ENCODE measurements at regions not wholly inside any gene's neighbourhood (a gene's known extent, or its start where the extent isn't known, plus 50 kb on each side); places are given as distances from the start of the nearest gene placed in this dataset.

GRCh38 chr11:26144911-26145310 is 187.0 kb upstream of the ANO3 start:
- no peak for TF ChIP-seq CTCF (conservative IDR thresholded peaks at IDR 0.05 in 1 of 2, IDR thresholded peaks at IDR 0.05 in 1 of 2; ENCODE audit: low read depth in 1 of 2, low read length in 2 of 2)
- no peak for TF ChIP-seq EZH2 (IDR thresholded peaks at IDR 0.05; ENCODE audit: low read length, missing control alignments)
- no peaks in the 10 kb centered on the region for H3K9me3 ChIP-seq (ENCODE audit: control insufficient read depth, insufficient read depth, low read depth, low read length)
- no peak overlapping the region for H3K4me2 ChIP-seq (ENCODE audit: extremely low read depth, insufficient read depth, low read length)
- no peak overlapping the region for H3K4me3 ChIP-seq (replicated peaks in 1 of 4; ENCODE audit: control extremely low read depth in 1 of 4, insufficient read depth in 1 of 4, low read depth in 3 of 4, low read length in 4 of 4)
- DNase-seq (ENCODE audit: low read depth in 2 of 2): no peak
- no peak overlapping the region for H3K9ac ChIP-seq (ENCODE audit: insufficient read depth, low read length)
- H2AFZ ChIP-seq (ENCODE audit: low read length): no peak overlapping the region
- H3K27me3 ChIP-seq (ENCODE audit: control insufficient read depth, insufficient read depth, low read length): no peaks in the 10 kb centered on the region
- H4K20me1 ChIP-seq (ENCODE audit: control insufficient read depth, extremely low read depth, insufficient read depth, low read length): no peaks in the 10 kb centered on the region
- no peaks in the 10 kb centered on the region for H3K36me3 ChIP-seq (ENCODE audit: control insufficient read depth, insufficient read depth, low read length)
- no peak overlapping the region for H3K27ac ChIP-seq (ENCODE audit: insufficient read depth, low read length)
- H3K79me2 ChIP-seq (ENCODE audit: control insufficient read depth, insufficient read depth, low read length): no peaks in the 10 kb centered on the region
- no peaks in the 10 kb centered on the region for H3K4me1 ChIP-seq (ENCODE audit: control insufficient read depth, extremely low read depth, insufficient read depth, low read length)

GRCh38 chr11:26149585-26149984 is 182.3 kb upstream of the ANO3 start:
- Histone ChIP-seq H3K27ac (ENCODE audit: insufficient read depth, low read length) (no peak overlapping the region), H3K4me1 (ENCODE audit: control insufficient read depth, extremely low read depth, insufficient read depth, low read length) (no peaks in the 10 kb centered on the region), H3K27me3 (ENCODE audit: control insufficient read depth, insufficient read depth, low read length) (no peaks in the 10 kb centered on the region), H3K9ac (ENCODE audit: insufficient read depth, low read length) (no peak overlapping the region), H3K36me3 (ENCODE audit: control insufficient read depth, insufficient read depth, low read length) (no peaks in the 10 kb centered on the region), H3K4me3 (replicated peaks in 1 of 4; ENCODE audit: control extremely low read depth in 1 of 4, insufficient read depth in 1 of 4, low read depth in 3 of 4, low read length in 4 of 4) (no peak overlapping the region), H3K9me3 (ENCODE audit: control insufficient read depth, insufficient read depth, low read depth, low read length) (no peaks in the 10 kb centered on the region), H3K4me2 (ENCODE audit: extremely low read depth, insufficient read depth, low read length) (no peak overlapping the region), H3K79me2 (ENCODE audit: control insufficient read depth, insufficient read depth, low read length) (no peaks in the 10 kb centered on the region), H2AFZ (ENCODE audit: low read length) (no peak overlapping the region), H4K20me1 (ENCODE audit: control insufficient read depth, extremely low read depth, insufficient read depth, low read length) (no peaks in the 10 kb centered on the region)
- DNase-seq (ENCODE audit: low read depth in 2 of 2): no peak
- TF ChIP-seq EZH2 (IDR thresholded peaks at IDR 0.05; ENCODE audit: low read length, missing control alignments) (no peak), CTCF (conservative IDR thresholded peaks at IDR 0.05 in 1 of 2, IDR thresholded peaks at IDR 0.05 in 1 of 2; ENCODE audit: low read depth in 1 of 2, low read length in 2 of 2) (no peak)

DNA sequence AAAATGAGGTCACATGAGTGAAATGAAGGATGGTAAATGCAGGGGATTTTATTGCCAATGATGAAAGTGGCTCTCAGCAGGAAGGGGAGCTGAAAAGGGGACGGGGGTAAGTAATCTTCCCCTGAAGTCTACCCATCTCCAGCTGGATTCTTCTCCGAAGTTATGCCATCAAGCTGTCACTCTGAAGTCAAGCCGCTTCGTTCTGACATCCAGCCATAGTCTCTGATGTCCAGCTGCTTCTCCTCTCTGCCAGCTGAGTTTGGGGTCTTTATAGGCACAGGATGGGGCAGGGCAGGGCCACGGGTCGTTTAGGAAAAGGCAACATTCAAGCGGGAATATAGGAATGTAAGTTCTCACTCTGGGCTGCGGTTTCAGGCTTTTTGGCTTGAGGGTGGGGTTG is 181.9 kb upstream of the ANO3 start:
- H3K36me3 ChIP-seq (ENCODE audit: control insufficient read depth, insufficient read depth, low read length): no peaks in the 10 kb centered on the region
- no peak for TF ChIP-seq CTCF (conservative IDR thresholded peaks at IDR 0.05 in 1 of 2, IDR thresholded peaks at IDR 0.05 in 1 of 2; ENCODE audit: low read depth in 1 of 2, low read length in 2 of 2)
- TF ChIP-seq EZH2 (IDR thresholded peaks at IDR 0.05; ENCODE audit: low read length, missing control alignments): no peak

More for the DNA sequence above, 181.9 kb upstream of the ANO3 start:
- Histone ChIP-seq H3K27ac (ENCODE audit: insufficient read depth, low read length) (no peak overlapping the region), H3K27me3 (ENCODE audit: control insufficient read depth, insufficient read depth, low read length) (no peaks in the 10 kb centered on the region), H4K20me1 (ENCODE audit: control insufficient read depth, extremely low read depth, insufficient read depth, low read length) (no peaks in the 10 kb centered on the region), H2AFZ (ENCODE audit: low read length) (no peak overlapping the region), H3K4me1 (ENCODE audit: control insufficient read depth, extremely low read depth, insufficient read depth, low read length) (no peaks in the 10 kb centered on the region), H3K9ac (ENCODE audit: insufficient read depth, low read length) (no peak overlapping the region), H3K9me3 (ENCODE audit: control insufficient read depth, insufficient read depth, low read depth, low read length) (no peaks in the 10 kb centered on the region), H3K4me3 (replicated peaks in 1 of 4; ENCODE audit: control extremely low read depth in 1 of 4, insufficient read depth in 1 of 4, low read depth in 3 of 4, low read length in 4 of 4) (no peak overlapping the region), H3K79me2 (ENCODE audit: control insufficient read depth, insufficient read depth, low read length) (no peaks in the 10 kb centered on the region), H3K4me2 (ENCODE audit: extremely low read depth, insufficient read depth, low read length) (no peak overlapping the region)
- DNase-seq (ENCODE audit: low read depth in 2 of 2): no peak

All from fibroblast of lung (primary cell).